ENCODE measurements at regions not wholly inside any gene's neighbourhood (a gene's known extent, or its start where the extent isn't known, plus 50 kb on each side); places are given as distances from the start of the nearest gene placed in this dataset.

DNA sequence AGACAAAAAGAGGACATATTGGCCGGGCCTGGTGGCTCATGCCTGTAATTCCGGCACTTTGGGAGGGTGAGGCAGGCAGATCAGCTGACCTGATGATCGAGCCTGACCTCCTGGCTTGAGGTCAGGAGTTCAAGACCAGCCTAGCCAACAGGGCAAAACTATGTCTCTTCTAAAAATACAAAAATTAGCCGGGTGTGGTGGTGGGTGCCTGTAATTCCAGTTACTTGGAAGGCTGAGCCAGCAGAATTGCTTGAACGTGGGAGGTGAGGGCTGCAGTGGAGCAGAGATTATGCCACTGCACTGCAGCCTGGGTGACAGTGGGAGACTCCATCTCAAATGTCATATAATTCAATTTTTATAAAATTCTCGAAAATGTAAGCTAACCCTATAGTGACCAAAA lies 84.5 kb downstream of the SEMA4F start:
- TF ChIP-seq CTCF (IDR thresholded peaks at IDR 0.05) (no peak), POLR2AphosphoS5 (IDR thresholded peaks at IDR 0.05) (no peak)

Data from breast epithelium (tissue), 3 donors.